ENCODE measurements at regions not wholly inside any gene's neighbourhood (a gene's known extent, or its start where the extent isn't known, plus 50 kb on each side); places are given as distances from the start of the nearest gene placed in this dataset.

- Histone ChIP-seq H3K27ac (ENCODE audit: low read length) (no peak overlapping the region), H4K20me1 (ENCODE audit: insufficient read depth, low read length) (no peaks in the 10 kb centered on the region), H3K4me3 (ENCODE audit: low read length) (no peak overlapping the region), H3K4me1 (ENCODE audit: low read length) (no peaks in the 10 kb centered on the region), H3K4me2 (ENCODE audit: low read length) (no peak overlapping the region), H3K9me3 (ENCODE audit: insufficient read depth, low read length) (no peaks in the 10 kb centered on the region), H2AFZ (ENCODE audit: low read depth, low read length) (peak overlapping the region; percentile 20; the same call in 1 of the 2 replicates), H3K79me2 (ENCODE audit: low read length) (no peaks in the 10 kb centered on the region), H3K36me3 (replicated peaks; ENCODE audit: low read depth, low read length) (no peaks in the 10 kb centered on the region), H3K9ac (ENCODE audit: low read length) (no peak overlapping the region), H3K27me3 (ENCODE audit: low read depth, low read length) (no peaks in the 10 kb centered on the region)
- TF ChIP-seq CTCF (IDR thresholded peaks at IDR 0.05; ENCODE audit: low read depth, low read length) (no peak), EZH2phosphoT487 (IDR thresholded peaks at IDR 0.05; ENCODE audit: low read depth) (no peak)
Measured at GRCh38 chr2:191508738-191509137, 169.2 kb upstream of the NABP1 start.

- H3K9ac ChIP-seq (ENCODE audit: low read length) = no peak overlapping the region
- no peak overlapping the region for H2AFZ ChIP-seq (ENCODE audit: low read depth, low read length)
- H3K4me1 ChIP-seq (ENCODE audit: low read length) = no peaks in the 10 kb centered on the region
- no peak overlapping the region for H3K27ac ChIP-seq (ENCODE audit: low read length)
- no peaks in the 10 kb centered on the region for H3K79me2 ChIP-seq (ENCODE audit: low read length)
- no peaks in the 10 kb centered on the region for H3K9me3 ChIP-seq (ENCODE audit: insufficient read depth, low read length)
- H3K4me2 ChIP-seq (ENCODE audit: low read length) = no peak overlapping the region
- no peak for TF ChIP-seq CTCF (IDR thresholded peaks at IDR 0.05; ENCODE audit: low read depth, low read length)
- TF ChIP-seq EZH2phosphoT487 (IDR thresholded peaks at IDR 0.05; ENCODE audit: low read depth) = no peak
- H3K36me3 ChIP-seq (replicated peaks; ENCODE audit: low read depth, low read length) = no peaks in the 10 kb centered on the region
- no peaks in the 10 kb centered on the region for H4K20me1 ChIP-seq (ENCODE audit: insufficient read depth, low read length)
- no peaks in the 10 kb centered on the region for H3K27me3 ChIP-seq (ENCODE audit: low read depth, low read length)
- no peak overlapping the region for H3K4me3 ChIP-seq (ENCODE audit: low read length)
Measured at GRCh38 chr2:191512216-191512835, 165.6 kb upstream of the NABP1 start.

GRCh38 chr2:191512874-191513273 is 165.1 kb upstream of the NABP1 start:
- H2AFZ ChIP-seq (ENCODE audit: low read depth, low read length) = no peak overlapping the region

GRCh38 chr2:191514613-191515012 is 163.3 kb upstream of the NABP1 start:
- Histone ChIP-seq H3K36me3 (replicated peaks; ENCODE audit: low read depth, low read length) (no peaks in the 10 kb centered on the region), H3K4me3 (ENCODE audit: low read length) (no peak overlapping the region), H3K27me3 (ENCODE audit: low read depth, low read length) (no peaks in the 10 kb centered on the region), H3K79me2 (ENCODE audit: low read length) (no peaks in the 10 kb centered on the region), H3K9me3 (ENCODE audit: insufficient read depth, low read length) (no peaks in the 10 kb centered on the region), H3K4me2 (ENCODE audit: low read length) (no peak overlapping the region), H2AFZ (ENCODE audit: low read depth, low read length) (no peak overlapping the region), H4K20me1 (ENCODE audit: insufficient read depth, low read length) (no peaks in the 10 kb centered on the region), H3K27ac (ENCODE audit: low read length) (no peak overlapping the region), H3K9ac (ENCODE audit: low read length) (no peak overlapping the region), H3K4me1 (ENCODE audit: low read length) (no peaks in the 10 kb centered on the region)
- TF ChIP-seq EZH2phosphoT487 (IDR thresholded peaks at IDR 0.05; ENCODE audit: low read depth) = no peak
- no peak for TF ChIP-seq CTCF (IDR thresholded peaks at IDR 0.05; ENCODE audit: low read depth, low read length)

More at GRCh38 chr2:191512874-191513273, 165.1 kb upstream of the NABP1 start:
- Histone ChIP-seq H3K27me3 (ENCODE audit: low read depth, low read length) (no peaks in the 10 kb centered on the region), H3K27ac (ENCODE audit: low read length) (no peak overlapping the region), H3K79me2 (ENCODE audit: low read length) (no peaks in the 10 kb centered on the region), H3K36me3 (replicated peaks; ENCODE audit: low read depth, low read length) (no peaks in the 10 kb centered on the region), H3K9ac (ENCODE audit: low read length) (no peak overlapping the region), H4K20me1 (ENCODE audit: insufficient read depth, low read length) (no peaks in the 10 kb centered on the region), H3K4me1 (ENCODE audit: low read length) (no peaks in the 10 kb centered on the region), H3K4me2 (ENCODE audit: low read length) (no peak overlapping the region), H3K9me3 (ENCODE audit: insufficient read depth, low read length) (no peaks in the 10 kb centered on the region), H3K4me3 (ENCODE audit: low read length) (no peak overlapping the region)
- no peak for TF ChIP-seq EZH2phosphoT487 (IDR thresholded peaks at IDR 0.05; ENCODE audit: low read depth)
- TF ChIP-seq CTCF (IDR thresholded peaks at IDR 0.05; ENCODE audit: low read depth, low read length) = no peak

All from OCI-LY3 (cell line).